ENCODE measurements at regions not wholly inside any gene's neighbourhood (a gene's known extent, or its start where the extent isn't known, plus 50 kb on each side); places are given as distances from the start of the nearest gene placed in this dataset.

- no peak for TF ChIP-seq SNAI2 (CRISPR knock-in tag; IDR thresholded peaks at IDR 0.05)
- no peak for TF ChIP-seq OSR1 (CRISPR knock-in tag; IDR thresholded peaks at IDR 0.05)
- TF ChIP-seq CSDC2 (CRISPR knock-in tag; IDR thresholded peaks at IDR 0.05) = no peak
- no peak for TF ChIP-seq TOX (CRISPR knock-in tag; IDR thresholded peaks at IDR 0.05; ENCODE audit: borderline replicate concordance)
- TF ChIP-seq ZFP3 (CRISPR knock-in tag; IDR thresholded peaks at IDR 0.05) = no peak
- TF ChIP-seq ZNF565 (CRISPR knock-in tag; conservative IDR thresholded peaks at IDR 0.05; ENCODE audit: low read depth) = no peak
- no peak for TF ChIP-seq ZFP30 (CRISPR knock-in tag; IDR thresholded peaks at IDR 0.05)
- no peak for TF ChIP-seq ZNF70 (CRISPR knock-in tag; IDR thresholded peaks at IDR 0.05)
Measured at GRCh38 chr20:11395581-11395980, 522.1 kb upstream of the BTBD3 start.
